T-cell (primary cell): ENCODE measurements at regions not wholly inside any gene's neighbourhood (a gene's known extent, or its start where the extent isn't known, plus 50 kb on each side); places are given as distances from the start of the nearest gene placed in this dataset.

Experiments
- ATAC-seq, 4 experiments: fragments of 200-7000 bp in 3 of 4; fragments of 150-1000 bp in 1 of 4; cut with Tn5 transposase; replicated peaks in 1 of 4; 1 replicate in 3 of 4; 2 replicates in 1 of 4; pipeline ENCODE4 v1.10.0; 2021; ENCODE audit warnings: moderate library complexity in 3 of 4, mild to moderate bottlenecking in 2 of 4, moderate number of reproducible peaks in 1 of 4
- CTCF ChIA-PET, 2 donors: fragments of 300-600 bp; sonication (Branson Sonifier 250); formaldehyde crosslinking; loops; one replicate each; lab custom pipeline; 2022; ENCODE audit warnings: antibody characterized with exemption in 2 of 2; lab: Charles Lee
- POLR2A ChIA-PET, 2 donors: fragments of 300-600 bp; sonication (Branson Sonifier 250); formaldehyde crosslinking; loops; one replicate each; lab custom pipeline; 2022; ENCODE audit warnings: antibody characterized with exemption in 2 of 2; lab: Charles Lee
- DNase-seq, 35 experiments: peaks; one replicate each; pipeline versions ENCODE4 v3.0.0 to v3.0.0-alpha.2; 2013 to 2023
- H3K27ac ChIP-seq: one replicate; pipeline ENCODE4 v1.5.1; 2013; ENCODE audit warnings: low read length
- H3K27me3 ChIP-seq, 2 experiments: replicated peaks in 1 of 2; 1 replicate in 1 of 2; 2 replicates in 1 of 2; pipeline versions ENCODE4 v1.6.1 to v1.7.0; 2013; ENCODE audit warnings: low read length in 1 of 2, mixed read lengths in 1 of 2; ENCODE audit not compliant: control insufficient read depth in 2 of 2, insufficient read depth in 2 of 2; ENCODE audit errors: extremely low read depth in 1 of 2
- H3K36me3 ChIP-seq, 2 donors: 1 replicate in 1 of 2; 2 replicates in 1 of 2; pipeline versions ENCODE4 v1.6.1 to v1.7.0; 2013; ENCODE audit warnings: low read length in 1 of 2; ENCODE audit not compliant: control insufficient read depth in 2 of 2, insufficient read depth in 1 of 2; ENCODE audit errors: extremely low read depth in 1 of 2
- H3K4me1 ChIP-seq, 2 experiments: 1 replicate in 1 of 2; 2 replicates in 1 of 2; pipeline versions ENCODE4 v1.6.1 to v1.7.0; 2013; ENCODE audit warnings: low read length in 2 of 2, mixed read lengths in 1 of 2; ENCODE audit not compliant: insufficient read depth in 2 of 2, control insufficient read depth in 1 of 2; ENCODE audit errors: extremely low read depth in 1 of 2
- H3K4me3 ChIP-seq, 2 donors: 1 replicate in 1 of 2; 2 replicates in 1 of 2; pipeline versions ENCODE4 v1.5.1 to v1.7.0; 2013; ENCODE audit warnings: mild to moderate bottlenecking in 2 of 2, low read length in 1 of 2, moderate library complexity in 1 of 2; ENCODE audit not compliant: control insufficient read depth in 1 of 2; ENCODE audit errors: extremely low read depth in 1 of 2
- H3K9me3 ChIP-seq: 2 replicates; pipeline ENCODE4 v1.7.0; 2013
- H3K27ac Mint-ChIP-seq, 2 donors: one replicate each; pipeline ENCODE4 v1.8.0; 2020 to 2021; ENCODE audit warnings: mild to moderate bottlenecking in 2 of 2, mixed read lengths in 2 of 2
- H3K27me3 Mint-ChIP-seq, 2 donors: one replicate each; pipeline ENCODE4 v1.8.0; 2021 to 2022; ENCODE audit warnings: mixed read lengths in 2 of 2
- H3K36me3 Mint-ChIP-seq: one replicate; pipeline ENCODE4 v1.8.0; 2021; ENCODE audit warnings: mixed read lengths
- H3K4me1 Mint-ChIP-seq, 3 donors: one replicate each; pipeline ENCODE4 v1.8.0; 2020 to 2022; ENCODE audit warnings: mixed read lengths in 3 of 3, mild to moderate bottlenecking in 1 of 3
- H3K4me3 Mint-ChIP-seq, 3 donors: one replicate each; pipeline ENCODE4 v1.8.0; 2020 to 2022; ENCODE audit warnings: mild to moderate bottlenecking in 3 of 3, mixed read lengths in 3 of 3, moderate library complexity in 3 of 3
- H3K9me3 Mint-ChIP-seq, 3 donors: one replicate each; pipeline ENCODE4 v1.8.0; 2020 to 2022; ENCODE audit warnings: mixed read lengths in 3 of 3
- WGBS: methylation state at CpG from one replicate; pipeline ENCODE4 v1.1.5; 2013; ENCODE audit warnings: missing lambda C conversion rate; ENCODE audit not compliant: insufficient coverage; 5-methylcytosine and 5-hydroxymethylcytosine counted together

DNA sequence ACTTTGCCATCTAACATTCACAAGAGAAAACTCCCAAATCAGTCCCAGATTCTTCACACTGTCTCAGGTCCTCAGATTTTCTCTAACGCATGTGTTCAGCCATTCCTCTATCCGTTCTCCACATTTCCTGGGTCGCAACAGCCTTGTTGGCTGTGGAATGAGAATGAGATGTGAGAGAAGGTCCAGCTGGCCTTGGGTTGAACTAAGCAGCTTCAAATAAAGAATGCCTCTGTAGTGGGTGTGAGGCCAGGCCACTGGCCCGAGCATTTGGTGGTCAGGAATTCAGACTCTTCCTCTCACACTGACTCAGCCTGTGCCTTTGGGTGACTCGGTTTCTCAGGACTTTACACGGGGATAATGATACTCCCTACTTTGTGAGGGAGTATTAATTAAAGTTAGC is 73.8 kb upstream of the CCN6 start:
- no peaks in the 10 kb centered on the region for H3K36me3 Mint-ChIP-seq
- no peak overlapping the region for H3K27ac ChIP-seq
- peaks cover 88 to 97% (median 93%) of the 10 kb centered on the region in 3 donors for H3K4me1 Mint-ChIP-seq
- ATAC-seq = no peak
- H3K9me3 Mint-ChIP-seq = no peaks in the 10 kb centered on the region
- WGBS = no CpG with 5 or more reads among the region's 6 CpGs
- no peak overlapping the region for H3K4me3 ChIP-seq
- peaks cover 57 to 58% of the 10 kb centered on the region in 2 experiments for H3K4me1 ChIP-seq
- H3K36me3 ChIP-seq = no peaks in the 10 kb centered on the region
- H3K27ac Mint-ChIP-seq = peak overlapping the region in 1 of 2 donors; percentile 55
- ChIA-PET POLR2A (no interaction called here), CTCF (no interaction called here)
- H3K9me3 ChIP-seq = no peaks in the 10 kb centered on the region
- H3K27me3 ChIP-seq = no peaks in the 10 kb centered on the region
- DNase-seq = no peak
- no peaks in the 10 kb centered on the region for H3K27me3 Mint-ChIP-seq
- peak overlapping the region in 1 of 3 donors; percentile 65 for H3K4me3 Mint-ChIP-seq

DNA sequence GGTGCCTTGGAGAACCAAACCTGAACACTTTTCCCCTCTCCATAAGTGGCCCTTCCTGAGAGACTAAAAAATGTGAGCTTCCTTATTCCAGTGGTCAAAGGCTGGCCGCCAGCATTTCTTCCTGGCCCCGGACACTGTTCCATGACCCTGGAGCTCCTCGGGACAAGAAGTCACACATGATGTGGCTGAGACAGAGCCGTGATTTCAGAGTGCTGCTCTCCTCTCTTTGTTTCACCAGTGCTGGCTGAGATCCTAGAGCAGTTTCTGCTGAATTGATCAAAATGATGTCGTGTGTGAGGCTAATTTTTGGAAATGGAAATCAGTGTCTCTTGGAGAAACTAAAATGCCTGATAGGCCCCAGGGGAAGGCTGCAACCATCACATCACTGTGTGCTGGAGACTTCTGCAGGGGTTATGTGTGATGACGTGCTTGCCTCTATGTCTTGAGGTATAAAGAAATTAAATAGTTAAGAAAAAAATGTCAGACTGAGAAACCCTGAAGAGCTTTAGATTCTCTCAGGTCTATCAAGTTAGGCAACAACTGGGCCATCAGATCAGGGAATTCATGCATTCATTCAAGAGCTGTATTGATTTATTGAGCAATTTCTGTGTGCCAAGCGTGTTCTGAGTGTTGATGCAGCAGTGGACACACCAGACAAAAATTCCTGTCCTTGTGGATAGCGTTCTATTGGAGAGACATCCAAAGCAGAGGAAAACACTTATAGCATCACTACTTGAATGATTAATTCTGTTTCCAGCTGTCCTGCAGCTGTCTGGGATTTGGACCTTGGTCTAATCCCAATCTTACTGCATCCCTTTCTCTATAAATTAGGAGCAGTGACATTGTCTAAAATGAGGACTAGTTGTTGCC is 72.7 kb upstream of the CCN6 start:
- Histone ChIP-seq H3K27me3 (no peaks in the 10 kb centered on the region), H3K9me3 (no peaks in the 10 kb centered on the region), H3K27ac (no peak overlapping the region), H3K36me3 (no peaks in the 10 kb centered on the region), H3K4me3 (no peak overlapping the region), H3K4me1 (peaks cover 55 to 60% of the 10 kb centered on the region in 2 experiments)
- H3K4me3 Mint-ChIP-seq = peak overlapping the region in 1 of 3 donors; percentile 65
- H3K9me3 Mint-ChIP-seq = no peaks in the 10 kb centered on the region
- H3K27ac Mint-ChIP-seq = peak overlapping the region in 1 of 2 donors; percentile 39
- H3K4me1 Mint-ChIP-seq = peaks cover 88 to 97% (median 93%) of the 10 kb centered on the region in 3 donors
- H3K27me3 Mint-ChIP-seq = no peaks in the 10 kb centered on the region
- ChIA-PET CTCF (interaction anchor here (0.6 kb wide), 2 partner anchors 179 to 1497 kb away, joined by 3 to 7 read pairs; no protein-coding TSS in a partner anchor), POLR2A (interaction anchor here in 1 of 2 donors (1.0 kb wide), 1 partner anchor 14 kb away, joined by 3 read pairs; no protein-coding TSS in a partner anchor)
- no peak for ATAC-seq
- no peak for DNase-seq
- no peaks in the 10 kb centered on the region for H3K36me3 Mint-ChIP-seq
- 96% methylated on average over 7 of the region's 8 CpGs for WGBS

DNA sequence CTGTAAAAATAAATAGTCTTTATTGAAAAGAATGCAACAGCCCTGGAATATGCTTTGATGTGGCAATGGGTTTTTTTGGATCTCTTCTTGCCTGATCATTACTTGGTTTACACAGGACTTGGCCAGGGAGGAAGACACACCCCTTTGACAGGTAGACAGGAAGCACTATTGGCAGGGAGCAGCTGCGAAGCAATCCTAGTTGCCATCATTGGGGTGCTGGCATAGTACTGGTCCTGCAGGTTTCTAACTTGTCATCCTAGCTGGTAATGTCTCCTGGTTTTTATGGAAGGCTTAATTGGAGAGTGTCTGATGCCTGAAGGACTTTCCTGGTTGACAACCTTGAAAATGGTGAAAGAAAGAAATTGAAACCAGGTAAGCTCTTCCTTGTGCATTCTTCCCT is 71.2 kb upstream of the CCN6 start:
- POLR2A ChIA-PET = interaction anchor here (0.6 to 1.0 kb wide), 5 partner anchors 9 to 221 kb away, joined by 3 to 4 read pairs (median 3); no protein-coding TSS in a partner anchor
- Mint-ChIP-seq H3K27me3 (no peaks in the 10 kb centered on the region), H3K27ac (peak overlapping the region; percentile 45 to 89), H3K36me3 (no peaks in the 10 kb centered on the region), H3K9me3 (no peaks in the 10 kb centered on the region), H3K4me3 (peak overlapping the region in 2 of 3 donors; percentile 18 to 51), H3K4me1 (peaks cover 87 to 96% (median 91%) of the 10 kb centered on the region in 3 donors)
- H3K9me3 ChIP-seq = no peaks in the 10 kb centered on the region
- no peaks in the 10 kb centered on the region for H3K27me3 ChIP-seq
- 29% methylated on average over 1 of the region's 1 CpG for WGBS
- H3K4me3 ChIP-seq = no peak overlapping the region
- ATAC-seq (peak in 2 of 4 experiments; percentile 40 to 52), DNase-seq (no peak)
- peaks cover 49 to 56% of the 10 kb centered on the region in 2 experiments for H3K4me1 ChIP-seq
- CTCF ChIA-PET = interaction anchor here (0.6 to 0.8 kb wide), 4 partner anchors 160 to 890 kb away, joined by 3 to 8 read pairs (median 4); no protein-coding TSS in a partner anchor
- no peaks in the 10 kb centered on the region for H3K36me3 ChIP-seq
- no peak overlapping the region for H3K27ac ChIP-seq

DNA sequence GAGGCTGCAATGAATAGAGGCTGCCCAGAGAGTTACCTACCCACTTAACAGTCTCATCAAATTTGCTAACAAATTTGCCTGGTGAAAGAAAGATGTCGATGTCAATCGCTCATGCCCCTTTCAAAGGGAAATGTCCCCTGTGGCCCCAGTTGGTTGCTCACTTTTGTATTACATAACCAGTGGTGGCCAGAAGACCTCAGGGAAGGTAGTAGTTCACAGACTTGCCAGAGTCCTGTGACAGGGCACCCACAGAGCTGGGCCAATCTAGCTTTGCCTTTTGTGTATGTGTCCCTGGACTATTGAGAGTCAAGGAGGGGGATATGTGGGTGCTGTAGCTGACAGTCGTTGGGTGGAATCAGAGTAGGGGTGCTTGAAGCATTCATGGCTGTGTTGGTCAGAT is 70.7 kb upstream of the CCN6 start:
- H3K27me3 Mint-ChIP-seq = no peaks in the 10 kb centered on the region

DNA sequence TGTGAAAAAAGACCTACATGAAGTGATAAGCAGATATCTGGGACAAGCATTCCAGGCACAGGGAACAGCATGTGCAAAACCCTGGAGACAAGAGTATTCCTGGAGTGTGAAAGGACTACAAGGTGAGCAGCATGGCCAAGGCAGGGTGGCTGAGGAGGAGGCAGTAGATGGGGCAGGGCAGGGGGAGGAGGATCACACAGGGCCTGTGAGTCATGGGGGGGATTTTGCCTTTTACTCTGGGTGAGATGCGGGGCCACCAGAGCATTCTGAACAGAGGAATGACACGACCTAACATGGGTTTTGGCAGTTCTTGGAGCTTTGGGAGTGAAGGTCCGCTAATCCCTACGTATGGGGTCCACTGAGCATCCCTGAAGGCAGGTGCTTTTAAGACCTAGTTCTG is 69.8 kb upstream of the CCN6 start:
- 92% methylated on average over 3 of the region's 4 CpGs for WGBS
- Mint-ChIP-seq H3K4me1 (peaks cover 90 to 95% (median 91%) of the 10 kb centered on the region in 3 donors), H3K9me3 (no peaks in the 10 kb centered on the region), H3K27me3 (no peaks in the 10 kb centered on the region), H3K4me3 (peak overlapping the region in 1 of 3 donors; percentile 51), H3K27ac (peak overlapping the region; percentile 81 to 89), H3K36me3 (no peaks in the 10 kb centered on the region)
- CTCF ChIA-PET = interaction anchor here in 1 of 2 donors (1.0 kb wide), 1 partner anchor 10 kb away, joined by 4 read pairs; no protein-coding TSS in a partner anchor
- no peak for ATAC-seq
- no peaks in the 10 kb centered on the region for H3K9me3 ChIP-seq
- no peaks in the 10 kb centered on the region for H3K27me3 ChIP-seq
- H3K4me3 ChIP-seq = no peak overlapping the region
- POLR2A ChIA-PET = interaction anchor here in 1 of 2 donors (1.0 kb wide), 1 partner anchor 15 kb away, joined by 4 read pairs; no protein-coding TSS in a partner anchor
- H3K27ac ChIP-seq = no peak overlapping the region
- peaks cover 55 to 65% of the 10 kb centered on the region in 2 experiments for H3K4me1 ChIP-seq
- no peak for DNase-seq
- no peaks in the 10 kb centered on the region for H3K36me3 ChIP-seq

More for the DNA sequence above, 70.7 kb upstream of the CCN6 start:
- DNase-seq (no peak), ATAC-seq (no peak)
- no peak overlapping the region for H3K27ac ChIP-seq
- ChIA-PET CTCF (interaction anchor here in 1 of 2 donors (0.6 to 0.8 kb wide), 2 partner anchors 260 to 891 kb away, joined by 4 to 8 read pairs; no protein-coding TSS in a partner anchor), POLR2A (interaction anchor here (0.6 to 1.0 kb wide), 3 partner anchors 10 to 222 kb away, joined by 3 read pairs; no protein-coding TSS in a partner anchor)
- WGBS = 94% methylated on average over 2 of the region's 3 CpGs
- Mint-ChIP-seq H3K9me3 (no peaks in the 10 kb centered on the region), H3K36me3 (no peaks in the 10 kb centered on the region), H3K4me3 (peak overlapping the region in 1 of 3 donors; percentile 51), H3K27ac (peak overlapping the region in 1 of 2 donors; percentile 89), H3K4me1 (peaks cover 90 to 95% (median 91%) of the 10 kb centered on the region in 3 donors)
- peaks cover 51 to 60% of the 10 kb centered on the region in 2 experiments for H3K4me1 ChIP-seq
- H3K27me3 ChIP-seq = no peaks in the 10 kb centered on the region
- no peaks in the 10 kb centered on the region for H3K36me3 ChIP-seq
- H3K4me3 ChIP-seq = no peak overlapping the region
- no peaks in the 10 kb centered on the region for H3K9me3 ChIP-seq
